ENCODE measurements at regions not wholly inside any gene's neighbourhood (a gene's known extent, or its start where the extent isn't known, plus 50 kb on each side); places are given as distances from the start of the nearest gene placed in this dataset.

- TF ChIP-seq, protein P1, sequence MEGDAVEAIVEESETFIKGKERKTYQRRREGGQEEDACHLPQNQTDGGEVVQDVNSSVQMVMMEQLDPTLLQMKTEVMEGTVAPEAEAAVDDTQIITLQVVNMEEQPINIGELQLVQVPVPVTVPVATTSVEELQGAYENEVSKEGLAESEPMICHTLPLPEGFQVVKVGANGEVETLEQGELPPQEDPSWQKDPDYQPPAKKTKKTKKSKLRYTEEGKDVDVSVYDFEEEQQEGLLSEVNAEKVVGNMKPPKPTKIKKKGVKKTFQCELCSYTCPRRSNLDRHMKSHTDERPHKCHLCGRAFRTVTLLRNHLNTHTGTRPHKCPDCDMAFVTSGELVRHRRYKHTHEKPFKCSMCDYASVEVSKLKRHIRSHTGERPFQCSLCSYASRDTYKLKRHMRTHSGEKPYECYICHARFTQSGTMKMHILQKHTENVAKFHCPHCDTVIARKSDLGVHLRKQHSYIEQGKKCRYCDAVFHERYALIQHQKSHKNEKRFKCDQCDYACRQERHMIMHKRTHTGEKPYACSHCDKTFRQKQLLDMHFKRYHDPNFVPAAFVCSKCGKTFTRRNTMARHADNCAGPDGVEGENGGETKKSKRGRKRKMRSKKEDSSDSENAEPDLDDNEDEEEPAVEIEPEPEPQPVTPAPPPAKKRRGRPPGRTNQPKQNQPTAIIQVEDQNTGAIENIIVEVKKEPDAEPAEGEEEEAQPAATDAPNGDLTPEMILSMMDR (IDR thresholded peaks at IDR 0.05), result no peak
- TF ChIP-seq POLR2A (IDR thresholded peaks at IDR 0.05; ENCODE audit: low read length) (no peak), MAFK (IDR thresholded peaks at IDR 0.05; ENCODE audit: partially characterized antibody) (no peak), MYC (IDR thresholded peaks at IDR 0.05; ENCODE audit: borderline replicate concordance, low read length) (no peak), EP300 (IDR thresholded peaks at IDR 0.05) (no peak), BHLHE40 (IDR thresholded peaks at IDR 0.05; ENCODE audit: low read depth, low read length) (no peak), SMC3 (IDR thresholded peaks at IDR 0.05) (no peak), JUN (IDR thresholded peaks at IDR 0.05) (no peak), NR3C1 (IDR thresholded peaks at IDR 0.05) (no peak), CEBPB (IDR thresholded peaks at IDR 0.05) (no peak)
Measured at GRCh38 chr3:162525771-162526170, 1029.2 kb downstream of the OTOL1 start.

Data from A549 (cell line).